Endodermal cell (in vitro differentiated cells): ENCODE measurements at regions not wholly inside any gene's neighbourhood (a gene's known extent, or its start where the extent isn't known, plus 50 kb on each side); places are given as distances from the start of the nearest gene placed in this dataset.
A peak's percentile ranks its signal among the peaks of the same experiment; 100 is the strongest.

Source experiments
- DNase-seq: peaks from one replicate; pipeline ENCODE4 v3.0.0-alpha.2; 2017
- H3K27ac ChIP-seq: 2 replicates; pipeline ENCODE4 v1.5.1; 2013; ENCODE audit warnings: mild to moderate bottlenecking, low read depth, low read length, moderate library complexity
- H3K27me3 ChIP-seq: 2 replicates; pipeline ENCODE4 v1.6.1; 2013; ENCODE audit warnings: mild to moderate bottlenecking, low read length, moderate library complexity; ENCODE audit not compliant: insufficient read depth, control insufficient read depth, poor library complexity, severe bottlenecking
- H3K36me3 ChIP-seq: 2 replicates; pipeline ENCODE4 v1.7.0; 2013; ENCODE audit warnings: mild to moderate bottlenecking, low read length, moderate library complexity; ENCODE audit not compliant: control insufficient read depth, insufficient read depth
- H3K4me1 ChIP-seq: one replicate; pipeline ENCODE4 v1.7.0; 2013; ENCODE audit warnings: low read length; ENCODE audit not compliant: control insufficient read depth, insufficient read depth
- H3K4me3 ChIP-seq: 2 replicates; pipeline ENCODE4 v1.5.1; 2013; ENCODE audit warnings: mild to moderate bottlenecking, low read length, moderate library complexity
- H3K9ac ChIP-seq: 2 replicates; pipeline ENCODE4 v1.6.1; 2013; ENCODE audit warnings: mild to moderate bottlenecking, low read length, moderate library complexity; ENCODE audit not compliant: poor library complexity, severe bottlenecking; ENCODE audit errors: extremely low read depth
- H3K9me3 ChIP-seq: 2 replicates; pipeline ENCODE4 v1.6.1; 2013; ENCODE audit warnings: mild to moderate bottlenecking, low read length, moderate library complexity; ENCODE audit not compliant: control insufficient read depth
- H3K27ac Mint-ChIP-seq: 2 replicates; pipeline ENCODE4 v1.8.0; 2020; ENCODE audit warnings: mixed read lengths
- H3K27me3 Mint-ChIP-seq: 2 replicates; pipeline ENCODE4 v1.8.0; 2021; ENCODE audit warnings: mild to moderate bottlenecking, mixed read lengths; ENCODE audit not compliant: insufficient read depth
- H3K36me3 Mint-ChIP-seq: 2 replicates; pipeline ENCODE4 v1.8.0; 2020; ENCODE audit warnings: low read depth, mixed read lengths
- H3K4me1 Mint-ChIP-seq: 2 replicates; pipeline ENCODE4 v1.8.0; 2020; ENCODE audit warnings: mixed read lengths
- H3K4me3 Mint-ChIP-seq: 2 replicates; pipeline ENCODE4 v1.8.0; 2020; ENCODE audit warnings: mild to moderate bottlenecking, moderate library complexity, mixed read lengths
- H3K9me3 Mint-ChIP-seq: 2 replicates; pipeline ENCODE4 v1.8.0; 2020; ENCODE audit warnings: mild to moderate bottlenecking, mixed read lengths
- CTCF ChIP-seq: fragments of 200-600 bp; sonication (generic); conservative IDR thresholded peaks from 2 replicates; pipeline ENCODE4 v1.5.0; 2021; ENCODE audit warnings: antibody characterized with exemption, mild to moderate bottlenecking
- WGBS, 2 experiments: methylation state at CpG; one replicate each; pipeline versions ENCODE4 v1.1.5 to v1.1.7; 2013; ENCODE audit warnings: missing lambda C conversion rate in 2 of 2, mixed read lengths in 1 of 2; ENCODE audit not compliant: insufficient coverage in 1 of 2, insufficient read length in 1 of 2; 5-methylcytosine and 5-hydroxymethylcytosine counted together

DNA sequence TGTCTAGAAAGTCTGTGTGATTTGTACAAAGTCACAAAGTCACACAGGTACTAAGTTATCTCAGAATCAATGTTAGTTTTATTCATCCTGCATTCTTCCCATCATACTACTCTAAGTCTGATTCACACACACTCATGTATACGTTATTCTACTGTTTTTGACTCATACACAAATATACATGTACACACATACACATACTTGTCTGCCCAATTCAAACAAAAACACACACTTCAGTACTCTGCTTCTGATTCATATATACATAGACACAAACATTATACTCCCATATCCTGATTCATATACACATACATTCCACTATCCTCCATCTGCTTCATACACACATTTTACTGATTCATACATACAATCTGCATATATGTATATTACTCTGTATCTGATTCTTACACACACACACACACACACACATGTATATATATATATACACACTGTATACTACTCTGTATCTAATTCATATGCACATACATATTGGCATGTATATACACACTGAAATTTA, 69.3 kb downstream of the KLF12 start:
- DNase-seq: no peak
- H3K4me3 ChIP-seq: no peak overlapping the region
- Mint-ChIP-seq H3K27ac (no peak overlapping the region), H3K9me3 (no peaks in the 10 kb centered on the region), H3K27me3 (no peaks in the 10 kb centered on the region), H3K4me1 (no peaks in the 10 kb centered on the region), H3K36me3 (peaks cover 4% of the 10 kb centered on the region), H3K4me3 (no peak overlapping the region)
- H3K36me3 ChIP-seq: no peaks in the 10 kb centered on the region
- H3K27me3 ChIP-seq: no peaks in the 10 kb centered on the region
- WGBS, 2 experiments: 84 to 85% methylated on average over 1 of the region's 1 CpG
- TF ChIP-seq CTCF: no peak
- no peaks in the 10 kb centered on the region for H3K9me3 ChIP-seq
- H3K27ac ChIP-seq: no peak overlapping the region
- no peak overlapping the region for H3K9ac ChIP-seq
- no peaks in the 10 kb centered on the region for H3K4me1 ChIP-seq

DNA sequence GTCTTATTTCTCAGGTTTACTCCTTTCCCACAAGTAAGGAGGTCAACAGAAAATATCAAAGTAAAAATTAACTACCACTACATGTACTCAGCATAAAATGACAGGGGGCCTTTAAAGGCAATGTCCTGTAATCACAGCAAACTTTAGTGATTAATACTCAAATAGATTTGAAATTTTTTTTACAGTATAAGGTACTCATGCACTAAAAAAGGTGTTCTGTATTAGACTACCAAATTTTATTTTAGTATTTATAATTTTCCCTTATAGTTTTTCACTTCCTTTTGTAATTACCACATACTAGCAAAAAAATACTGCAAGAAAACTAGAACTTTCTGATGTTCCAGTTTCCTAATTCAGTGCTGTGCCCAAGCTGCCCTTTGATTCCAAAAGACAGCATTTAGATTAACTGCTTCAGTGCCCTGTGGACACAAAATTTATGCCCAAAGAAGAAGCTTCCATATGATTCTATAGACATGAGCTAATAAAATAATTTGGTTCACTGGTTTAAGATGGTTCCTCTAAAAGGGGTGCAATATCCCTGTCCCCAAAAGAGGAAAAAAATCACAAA, 70.6 kb downstream of the KLF12 start:
- no peak overlapping the region for H3K4me3 Mint-ChIP-seq
- H3K9me3 ChIP-seq: no peaks in the 10 kb centered on the region
- H3K9me3 Mint-ChIP-seq: no peaks in the 10 kb centered on the region
- H3K27ac Mint-ChIP-seq: no peak overlapping the region
- H3K4me1 Mint-ChIP-seq: no peaks in the 10 kb centered on the region
- H3K27ac ChIP-seq: no peak overlapping the region
- H3K27me3 ChIP-seq: no peaks in the 10 kb centered on the region
- no peak overlapping the region for H3K9ac ChIP-seq
- H3K4me1 ChIP-seq: no peaks in the 10 kb centered on the region
- H3K27me3 Mint-ChIP-seq: no peaks in the 10 kb centered on the region
- no peaks in the 10 kb centered on the region for H3K36me3 ChIP-seq
- DNase-seq: no peak
- peaks cover 9% of the 10 kb centered on the region for H3K36me3 Mint-ChIP-seq
- no peak for TF ChIP-seq CTCF
- no peak overlapping the region for H3K4me3 ChIP-seq

GRCh38 chr13:74062933-74063332, 71.3 kb downstream of the KLF12 start:
- Histone ChIP-seq H3K4me3 (no peak overlapping the region), H3K27ac (peak overlapping the region; percentile 1), H3K27me3 (no peaks in the 10 kb centered on the region), H3K9me3 (no peaks in the 10 kb centered on the region), H3K9ac (no peak overlapping the region), H3K36me3 (no peaks in the 10 kb centered on the region), H3K4me1 (no peaks in the 10 kb centered on the region)
- no peaks in the 10 kb centered on the region for H3K27me3 Mint-ChIP-seq
- peaks cover 9% of the 10 kb centered on the region for H3K36me3 Mint-ChIP-seq
- DNase-seq: no peak
- TF ChIP-seq CTCF: no peak
- H3K9me3 Mint-ChIP-seq: no peaks in the 10 kb centered on the region
- H3K4me3 Mint-ChIP-seq: no peak overlapping the region
- WGBS, 2 experiments: 76 to 77% methylated on average over 4 to 6 of the region's 6 CpGs
- H3K27ac Mint-ChIP-seq: no peak overlapping the region
- H3K4me1 Mint-ChIP-seq: no peaks in the 10 kb centered on the region
